Nephron progenitor cell (in vitro differentiated cells): ENCODE measurements at regions not wholly inside any gene's neighbourhood (a gene's known extent, or its start where the extent isn't known, plus 50 kb on each side); places are given as distances from the start of the nearest gene placed in this dataset.

Experiments used
- DNase-seq: peaks from one replicate; pipeline ENCODE4 v3.0.0; 2021
- H3K27ac Mint-ChIP-seq: 2 replicates; pipeline ENCODE4 v1.8.0; 2021; ENCODE audit warnings: mild to moderate bottlenecking, moderate library complexity, mixed read lengths
- H3K27me3 Mint-ChIP-seq: 2 replicates; pipeline ENCODE4 v1.8.0; 2021; ENCODE audit warnings: mild to moderate bottlenecking, low read depth, mixed read lengths; ENCODE audit not compliant: poor library complexity
- H3K36me3 Mint-ChIP-seq: 2 replicates; pipeline ENCODE4 v1.8.0; 2021; ENCODE audit warnings: low read depth, mixed read lengths
- H3K4me1 Mint-ChIP-seq: 2 replicates; pipeline ENCODE4 v1.8.0; 2021; ENCODE audit warnings: mixed read lengths
- H3K4me3 Mint-ChIP-seq: 2 replicates; pipeline ENCODE4 v1.8.0; 2021; ENCODE audit warnings: mild to moderate bottlenecking, moderate library complexity, mixed read lengths
- H3K9me3 Mint-ChIP-seq: 2 replicates; pipeline ENCODE4 v1.8.0; 2021; ENCODE audit warnings: mild to moderate bottlenecking, moderate library complexity, mixed read lengths
- CTCF ChIP-seq: fragments of 200-600 bp; sonication (generic); IDR thresholded peaks from 2 replicates; pipeline ENCODE4 v1.5.0; 2021; ENCODE audit warnings: antibody characterized with exemption

- no peaks in the 10 kb centered on the region for H3K27me3 Mint-ChIP-seq
- no peak overlapping the region for H3K4me3 Mint-ChIP-seq
- no peak for DNase-seq
- H3K9me3 Mint-ChIP-seq, result no peaks in the 10 kb centered on the region
- no peak overlapping the region for H3K27ac Mint-ChIP-seq
- H3K36me3 Mint-ChIP-seq, result no peaks in the 10 kb centered on the region
- no peak for TF ChIP-seq CTCF
- H3K4me1 Mint-ChIP-seq, result no peaks in the 10 kb centered on the region
Observed at GRCh38 chr4:42824278-42824977, 68.1 kb upstream of the GRXCR1 start.

DNA sequence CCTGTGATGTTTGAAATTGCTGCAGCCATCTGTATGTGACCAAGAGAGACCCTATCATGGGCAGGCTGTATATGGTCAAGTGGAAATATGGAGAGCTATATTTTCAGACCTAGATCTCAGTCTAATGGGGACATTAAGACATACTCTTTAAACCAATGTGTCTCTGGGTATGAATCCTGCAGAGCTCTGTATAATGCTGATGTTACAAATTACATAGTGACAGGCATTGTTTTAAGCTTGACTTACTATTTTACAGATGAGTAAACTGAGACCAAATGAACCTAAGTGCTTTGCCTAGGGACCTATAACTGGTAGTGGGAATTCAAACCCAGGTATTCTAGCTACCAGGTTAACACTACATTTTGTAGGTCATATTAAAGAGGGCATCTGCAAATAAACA is 71.3 kb upstream of the GRXCR1 start:
- no peak overlapping the region for H3K27ac Mint-ChIP-seq
- no peaks in the 10 kb centered on the region for H3K4me1 Mint-ChIP-seq
- no peak for DNase-seq
- no peak overlapping the region for H3K4me3 Mint-ChIP-seq
- no peaks in the 10 kb centered on the region for H3K36me3 Mint-ChIP-seq
- no peaks in the 10 kb centered on the region for H3K9me3 Mint-ChIP-seq
- no peaks in the 10 kb centered on the region for H3K27me3 Mint-ChIP-seq
- TF ChIP-seq CTCF, result no peak

GRCh38 chr4:42819863-42820514 is 72.5 kb upstream of the GRXCR1 start:
- H3K27ac Mint-ChIP-seq, result peak overlapping the region; percentile 1
- H3K4me3 Mint-ChIP-seq, result no peak overlapping the region
- H3K9me3 Mint-ChIP-seq, result no peaks in the 10 kb centered on the region
- no peaks in the 10 kb centered on the region for H3K27me3 Mint-ChIP-seq
- no peaks in the 10 kb centered on the region for H3K36me3 Mint-ChIP-seq
- no peak for DNase-seq
- H3K4me1 Mint-ChIP-seq, result no peaks in the 10 kb centered on the region
- TF ChIP-seq CTCF, result no peak

DNA sequence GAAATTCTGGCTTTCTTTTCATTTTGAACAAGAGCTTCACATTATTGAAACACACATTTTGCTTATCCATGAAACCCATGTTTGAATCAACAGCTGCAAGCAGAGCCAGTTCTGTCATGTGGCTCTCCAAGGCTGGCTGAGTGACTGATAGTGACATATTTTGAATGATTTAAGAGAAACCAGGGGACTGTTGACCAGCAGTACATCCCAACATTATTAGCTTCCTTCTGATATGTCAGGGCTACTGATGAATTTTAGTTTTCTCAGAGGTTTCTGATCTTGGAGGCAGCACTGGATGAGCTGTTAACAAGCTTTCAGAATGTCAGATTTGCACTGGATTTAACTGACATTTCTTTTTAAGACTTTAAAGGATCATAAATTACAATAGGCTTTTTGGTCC is 74.6 kb upstream of the GRXCR1 start:
- no peak overlapping the region for H3K4me3 Mint-ChIP-seq
- H3K4me1 Mint-ChIP-seq, result no peaks in the 10 kb centered on the region
- H3K27me3 Mint-ChIP-seq, result no peaks in the 10 kb centered on the region
- no peak for TF ChIP-seq CTCF
- no peak for DNase-seq
- H3K9me3 Mint-ChIP-seq, result no peaks in the 10 kb centered on the region
- no peaks in the 10 kb centered on the region for H3K36me3 Mint-ChIP-seq
- no peak overlapping the region for H3K27ac Mint-ChIP-seq

DNA sequence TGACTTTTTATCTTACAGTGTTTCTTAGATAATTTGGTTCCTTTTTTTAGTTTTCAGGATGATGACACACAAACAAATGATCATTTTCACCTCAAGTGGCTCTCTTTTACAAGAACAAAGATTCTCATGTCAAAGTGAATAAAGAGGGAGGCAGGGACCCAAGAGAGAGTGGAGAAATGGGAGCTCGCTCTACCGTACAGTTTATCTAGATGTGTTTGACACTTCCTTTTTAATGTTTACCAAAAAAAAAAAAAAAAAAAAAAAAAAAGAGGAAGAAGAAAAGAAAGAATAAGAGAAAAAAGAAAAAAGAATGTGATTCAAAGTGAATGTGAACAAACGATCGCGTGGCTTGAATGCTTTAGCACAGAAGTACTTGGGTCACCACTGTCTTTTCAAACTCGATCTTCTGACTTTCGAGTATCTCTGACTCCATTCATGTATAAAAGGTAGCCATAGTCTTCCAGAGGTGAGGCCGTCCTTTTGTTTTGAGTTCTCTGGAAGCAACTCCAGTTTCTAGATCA is 75.6 kb upstream of the GRXCR1 start:
- Mint-ChIP-seq H3K4me1 (no peaks in the 10 kb centered on the region), H3K4me3 (no peak overlapping the region), H3K27ac (no peak overlapping the region), H3K9me3 (no peaks in the 10 kb centered on the region), H3K27me3 (no peaks in the 10 kb centered on the region), H3K36me3 (no peaks in the 10 kb centered on the region)
- no peak for DNase-seq
- no peak for TF ChIP-seq CTCF
